Natural killer cell (primary cell): ENCODE measurements at regions not wholly inside any gene's neighbourhood (a gene's known extent, or its start where the extent isn't known, plus 50 kb on each side); places are given as distances from the start of the nearest gene placed in this dataset.

Experiments used
- ATAC-seq, 3 donors: fragments of 150-1000 bp in 2 of 3; fragments of 200-7000 bp in 1 of 3; cut with Tn5 transposase; 1 replicate in 1 of 3; 2 replicates in 2 of 3; pipeline ENCODE4 v1.10.0; 2021; ENCODE audit warnings: mild to moderate bottlenecking in 2 of 3, moderate library complexity in 2 of 3
- DNase-seq, 2 donors: peaks; one replicate each; pipeline versions ENCODE4 v3.0.0 to v3.0.0-alpha.2; 2013 to 2021; ENCODE audit warnings: mixed read lengths in 1 of 2
- H3K27ac ChIP-seq: one replicate; pipeline ENCODE4 v1.5.1; 2013; ENCODE audit warnings: mild to moderate bottlenecking, low read length
- H3K27me3 ChIP-seq: one replicate; pipeline ENCODE4 v1.6.1; 2013; ENCODE audit warnings: low read length; ENCODE audit not compliant: control insufficient read depth, insufficient read depth
- H3K36me3 ChIP-seq: one replicate; pipeline ENCODE4 v1.6.1; 2013; ENCODE audit warnings: low read length; ENCODE audit not compliant: control insufficient read depth, insufficient read depth
- H3K4me1 ChIP-seq: one replicate; pipeline ENCODE4 v1.6.1; 2013; ENCODE audit warnings: low read length; ENCODE audit not compliant: control insufficient read depth, insufficient read depth
- H3K4me3 ChIP-seq: one replicate; pipeline ENCODE4 v1.5.1; 2013; ENCODE audit warnings: low read length
- H3K9me3 ChIP-seq: one replicate; pipeline ENCODE4 v1.6.1; 2013; ENCODE audit warnings: low read length; ENCODE audit not compliant: control insufficient read depth, insufficient read depth
- H3K27ac Mint-ChIP-seq, 2 donors: one replicate each; pipeline ENCODE4 v1.8.0; 2022; ENCODE audit warnings: mild to moderate bottlenecking in 2 of 2, mixed read lengths in 2 of 2, moderate library complexity in 1 of 2
- H3K27me3 Mint-ChIP-seq, 2 donors: one replicate each; pipeline ENCODE4 v1.8.0; 2022; ENCODE audit warnings: low read depth in 2 of 2, mixed read lengths in 2 of 2
- H3K36me3 Mint-ChIP-seq: one replicate; pipeline ENCODE4 v1.8.0; 2022; ENCODE audit warnings: mixed read lengths
- H3K4me1 Mint-ChIP-seq, 2 donors: one replicate each; pipeline ENCODE4 v1.8.0; 2022; ENCODE audit warnings: mixed read lengths in 2 of 2
- H3K4me3 Mint-ChIP-seq: one replicate; pipeline ENCODE4 v1.8.0; 2022; ENCODE audit warnings: mild to moderate bottlenecking, moderate library complexity, mixed read lengths
- H3K9me3 Mint-ChIP-seq, 2 donors: one replicate each; pipeline ENCODE4 v1.8.0; 2022; ENCODE audit warnings: mixed read lengths in 2 of 2
- CTCF ChIP-seq: fragments of 200-600 bp; IDR thresholded peaks from one replicate; pipeline ENCODE4 v1.8.0; 2022; ENCODE audit warnings: antibody characterized with exemption
- WGBS: methylation state at CpG from one replicate; pipeline ENCODE4 v1.1.7; 2013; ENCODE audit warnings: missing lambda C conversion rate; ENCODE audit not compliant: insufficient coverage; 5-methylcytosine and 5-hydroxymethylcytosine counted together
- intact Hi-C: fragments of 100-400 bp; cut with micrococcal nuclease; formaldehyde crosslinking; loops from one replicate; pipeline ENCODE4 v1.14.2; 2022

DNA sequence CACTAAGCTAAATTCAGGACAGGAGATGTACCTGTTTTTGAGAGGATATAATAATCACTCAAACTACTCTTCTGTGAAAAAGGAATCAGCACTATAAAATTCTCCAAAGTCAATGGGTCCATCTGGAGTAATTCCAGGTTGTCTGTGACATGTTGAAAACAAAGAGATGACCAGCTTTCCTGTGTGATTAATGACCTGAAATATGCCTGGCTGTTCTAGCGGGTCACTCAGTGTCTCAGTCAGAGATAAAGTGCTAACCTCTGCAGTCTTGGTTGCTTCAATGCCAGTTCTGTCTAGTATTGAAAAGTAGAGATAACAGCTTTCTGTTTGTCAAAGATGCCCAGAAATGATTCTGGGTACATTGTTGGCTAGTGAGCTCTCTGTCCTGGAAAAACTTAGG lies 722.6 kb upstream of the TENM4 start:
- H3K27me3 ChIP-seq, result no peaks in the 10 kb centered on the region
- no peaks in the 10 kb centered on the region for H3K4me1 Mint-ChIP-seq
- H3K36me3 Mint-ChIP-seq, result no peaks in the 10 kb centered on the region
- H3K4me3 ChIP-seq, result no peak overlapping the region
- H3K9me3 ChIP-seq, result no peaks in the 10 kb centered on the region
- no peak for ATAC-seq
- H3K4me3 Mint-ChIP-seq, result no peak overlapping the region
- no peak for TF ChIP-seq CTCF
- H3K27ac Mint-ChIP-seq, result no peak overlapping the region
- no peaks in the 10 kb centered on the region for H3K36me3 ChIP-seq
- H3K27me3 Mint-ChIP-seq, result no peaks in the 10 kb centered on the region
- WGBS, result 96% methylated on average over 1 of the region's 1 CpG
- H3K4me1 ChIP-seq, result no peaks in the 10 kb centered on the region
- no peak for DNase-seq
- H3K27ac ChIP-seq, result no peak overlapping the region
- intact Hi-C loops, result no loop called here
- peaks cover 7 to 10% of the 10 kb centered on the region in 2 donors for H3K9me3 Mint-ChIP-seq

DNA sequence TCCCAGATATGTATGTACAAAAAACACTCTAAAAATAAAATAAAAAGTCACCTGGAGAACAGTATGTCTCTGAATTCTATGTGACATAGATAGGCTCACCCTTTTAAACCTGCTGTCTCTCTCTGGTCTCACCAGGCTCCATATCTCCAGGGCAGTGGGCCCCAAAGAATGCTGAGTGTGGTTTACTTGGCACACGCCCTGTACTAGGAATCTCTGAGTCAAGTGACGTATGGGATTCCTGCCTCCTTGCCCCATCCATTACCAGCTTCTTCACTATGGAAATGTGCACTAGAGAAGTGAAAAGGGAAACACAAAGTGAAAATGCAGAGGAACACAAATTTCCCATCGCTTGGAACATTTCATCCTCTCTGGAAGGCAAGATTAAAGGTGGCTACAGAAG lies 722.2 kb upstream of the TENM4 start:
- ATAC-seq, result no peak
- Histone ChIP-seq H3K36me3 (no peaks in the 10 kb centered on the region), H3K27me3 (no peaks in the 10 kb centered on the region), H3K9me3 (no peaks in the 10 kb centered on the region), H3K27ac (no peak overlapping the region), H3K4me1 (no peaks in the 10 kb centered on the region), H3K4me3 (no peak overlapping the region)
- TF ChIP-seq CTCF, result no peak
- no peak overlapping the region for H3K27ac Mint-ChIP-seq
- H3K36me3 Mint-ChIP-seq, result no peaks in the 10 kb centered on the region
- intact Hi-C loops, result no loop called here
- H3K4me1 Mint-ChIP-seq, result no peaks in the 10 kb centered on the region
- H3K4me3 Mint-ChIP-seq, result no peak overlapping the region
- peaks cover 7 to 10% of the 10 kb centered on the region in 2 donors for H3K9me3 Mint-ChIP-seq
- 82% methylated on average over 3 of the region's 3 CpGs for WGBS
- no peak for DNase-seq
- no peaks in the 10 kb centered on the region for H3K27me3 Mint-ChIP-seq

DNA sequence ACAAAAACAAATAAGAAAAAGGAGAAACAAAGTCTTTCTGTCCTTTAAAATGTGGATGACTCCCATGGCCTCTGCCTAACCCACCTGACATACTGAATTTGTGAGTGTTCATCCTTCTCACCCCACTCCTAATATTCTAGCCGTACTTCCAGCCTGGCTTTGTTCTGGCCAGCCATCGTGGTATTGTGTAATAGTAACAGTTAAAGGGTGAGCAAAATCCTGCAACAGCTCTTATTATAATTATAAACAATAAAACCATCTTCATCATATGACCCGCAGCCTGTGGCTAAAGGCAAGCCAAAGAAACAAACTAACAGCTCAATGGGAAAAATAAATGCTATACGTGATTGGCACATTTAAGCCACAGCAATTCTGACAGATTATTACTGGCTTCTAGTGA lies 721.6 kb upstream of the TENM4 start:
- no peak overlapping the region for H3K4me3 ChIP-seq
- H3K36me3 ChIP-seq, result no peaks in the 10 kb centered on the region
- no peaks in the 10 kb centered on the region for H3K4me1 ChIP-seq
- ATAC-seq (no peak), DNase-seq (no peak)
- Mint-ChIP-seq H3K27ac (no peak overlapping the region), H3K27me3 (no peaks in the 10 kb centered on the region), H3K4me1 (no peaks in the 10 kb centered on the region), H3K36me3 (no peaks in the 10 kb centered on the region), H3K4me3 (no peak overlapping the region), H3K9me3 (peaks cover 7 to 10% of the 10 kb centered on the region in 2 donors)
- H3K27ac ChIP-seq, result no peak overlapping the region
- no peaks in the 10 kb centered on the region for H3K9me3 ChIP-seq
- intact Hi-C loops, result no loop called here
- H3K27me3 ChIP-seq, result no peaks in the 10 kb centered on the region
- no peak for TF ChIP-seq CTCF
- 97% methylated on average over 2 of the region's 4 CpGs for WGBS

DNA sequence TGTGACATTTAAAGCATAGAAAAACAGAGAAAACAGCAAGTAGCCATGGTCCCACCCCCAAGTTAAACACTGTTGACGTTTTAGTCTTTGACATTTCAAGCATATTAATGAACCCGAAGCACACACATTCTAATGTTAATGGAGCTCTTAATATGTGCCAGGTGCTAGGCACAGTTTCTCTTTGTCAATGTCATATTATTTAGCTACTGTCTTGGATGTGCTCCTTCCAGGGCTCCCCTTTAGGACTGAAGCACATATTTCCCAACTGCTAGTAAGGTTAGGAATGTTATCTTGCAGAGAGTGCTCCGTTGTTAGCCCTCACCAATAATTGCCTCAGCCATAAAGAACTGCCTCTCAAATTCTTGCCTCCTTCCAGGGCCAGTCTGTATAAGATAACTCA lies 716.6 kb upstream of the TENM4 start:
- intact Hi-C loops, result no loop called here
- WGBS, result 63% methylated on average over 2 of the region's 3 CpGs
- DNase-seq (no peak), ATAC-seq (no peak)
- no peaks in the 10 kb centered on the region for H3K4me1 Mint-ChIP-seq
- no peaks in the 10 kb centered on the region for H3K9me3 ChIP-seq
- H3K27me3 ChIP-seq, result no peaks in the 10 kb centered on the region
- no peaks in the 10 kb centered on the region for H3K27me3 Mint-ChIP-seq
- H3K27ac ChIP-seq, result no peak overlapping the region
- no peaks in the 10 kb centered on the region for H3K36me3 ChIP-seq
- H3K27ac Mint-ChIP-seq, result no peak overlapping the region
- H3K4me3 ChIP-seq, result no peak overlapping the region
- no peaks in the 10 kb centered on the region for H3K36me3 Mint-ChIP-seq
- no peak overlapping the region for H3K4me3 Mint-ChIP-seq
- peaks cover 4 to 6% of the 10 kb centered on the region in 2 donors for H3K9me3 Mint-ChIP-seq
- H3K4me1 ChIP-seq, result no peaks in the 10 kb centered on the region
- TF ChIP-seq CTCF, result no peak
